ENCODE measurements at regions not wholly inside any gene's neighbourhood (a gene's known extent, or its start where the extent isn't known, plus 50 kb on each side); places are given as distances from the start of the nearest gene placed in this dataset.
"Not testable (repeated sequence)": the region's sequence is repeated elsewhere in the genome, so short reads cannot be mapped to it uniquely, and the experiment has no call there.

- H3K9ac ChIP-seq; H3K9me2 ChIP-seq; H2AFZ ChIP-seq (ENCODE audit: low read depth); DNase-seq; H3K79me2 ChIP-seq (ENCODE audit: insufficient read depth); H3K36me3 ChIP-seq (replicated peaks in 1 of 2; ENCODE audit: control insufficient read depth in 1 of 2, insufficient read depth in 2 of 2, low read length in 1 of 2); H3K27ac ChIP-seq (ENCODE audit: low read depth in 2 of 2, low read length in 1 of 2); POLR2A ChIA-PET; H3F3A ChIP-seq (replicated peaks; ENCODE audit: insufficient read depth); H4K20me1 ChIP-seq (ENCODE audit: insufficient read depth); H3K9me3 ChIP-seq; H3K27me3 ChIP-seq (ENCODE audit: insufficient read depth); CTCF ChIA-PET; H3K4me1 ChIP-seq (ENCODE audit: control insufficient read depth in 1 of 2, insufficient read depth in 2 of 2, low read depth in 1 of 2, low read length in 1 of 2); H3K4me2 ChIP-seq; H3K4me3 ChIP-seq (ENCODE audit: low read depth in 2 of 2, low read length in 1 of 2): not testable (repeated sequence)
- WGBS (ENCODE audit: low lambda C conversion rate), result 50% methylated on average over 4 of the region's 4 CpGs
Observed at GRCh38 chr3:130151555-130151954, 69.9 kb downstream of the ALG1L2 start.

GRCh38 chr3:130153247-130153646, 71.6 kb downstream of the ALG1L2 start:
- H3K79me2 ChIP-seq (ENCODE audit: insufficient read depth); H3K9ac ChIP-seq; H3K27me3 ChIP-seq (ENCODE audit: insufficient read depth); H2AFZ ChIP-seq (ENCODE audit: low read depth); H3K4me2 ChIP-seq; H3K9me2 ChIP-seq; DNase-seq; H3K27ac ChIP-seq (ENCODE audit: low read depth in 2 of 2, low read length in 1 of 2); H3F3A ChIP-seq (replicated peaks; ENCODE audit: insufficient read depth); H3K36me3 ChIP-seq (replicated peaks in 1 of 2; ENCODE audit: control insufficient read depth in 1 of 2, insufficient read depth in 2 of 2, low read length in 1 of 2); H3K4me3 ChIP-seq (ENCODE audit: low read depth in 2 of 2, low read length in 1 of 2); H3K4me1 ChIP-seq (ENCODE audit: control insufficient read depth in 1 of 2, insufficient read depth in 2 of 2, low read depth in 1 of 2, low read length in 1 of 2); H4K20me1 ChIP-seq (ENCODE audit: insufficient read depth); CTCF ChIA-PET; H3K9me3 ChIP-seq; POLR2A ChIA-PET: not testable (repeated sequence)
- WGBS (ENCODE audit: low lambda C conversion rate), result 50% methylated on average over 7 of the region's 8 CpGs

GRCh38 chr3:130155464-130155863, 73.8 kb downstream of the ALG1L2 start:
- H3K4me2 ChIP-seq; CTCF ChIA-PET; H3K27ac ChIP-seq (ENCODE audit: low read depth in 2 of 2, low read length in 1 of 2); H3K27me3 ChIP-seq (ENCODE audit: insufficient read depth); H3K9ac ChIP-seq; H4K20me1 ChIP-seq (ENCODE audit: insufficient read depth); H3K79me2 ChIP-seq (ENCODE audit: insufficient read depth); H3K4me3 ChIP-seq (ENCODE audit: low read depth in 2 of 2, low read length in 1 of 2); H3K4me1 ChIP-seq (ENCODE audit: control insufficient read depth in 1 of 2, insufficient read depth in 2 of 2, low read depth in 1 of 2, low read length in 1 of 2); H3F3A ChIP-seq (replicated peaks; ENCODE audit: insufficient read depth); H3K9me3 ChIP-seq; H3K9me2 ChIP-seq; H3K36me3 ChIP-seq (replicated peaks in 1 of 2; ENCODE audit: control insufficient read depth in 1 of 2, insufficient read depth in 2 of 2, low read length in 1 of 2); DNase-seq; POLR2A ChIA-PET; H2AFZ ChIP-seq (ENCODE audit: low read depth): not testable (repeated sequence)
- no CpG with 5 or more reads among the region's 4 CpGs for WGBS (ENCODE audit: low lambda C conversion rate)

GRCh38 chr3:130166856-130167255, 85.2 kb downstream of the ALG1L2 start:
- H3K79me2 ChIP-seq (ENCODE audit: insufficient read depth); H3K9me3 ChIP-seq; CTCF ChIA-PET; H3K4me2 ChIP-seq; H4K20me1 ChIP-seq (ENCODE audit: insufficient read depth); H3K9me2 ChIP-seq; H3K27me3 ChIP-seq (ENCODE audit: insufficient read depth); POLR2A ChIA-PET; H3K9ac ChIP-seq; H3K27ac ChIP-seq (ENCODE audit: low read depth in 2 of 2, low read length in 1 of 2); H3K4me1 ChIP-seq (ENCODE audit: control insufficient read depth in 1 of 2, insufficient read depth in 2 of 2, low read depth in 1 of 2, low read length in 1 of 2); H3K4me3 ChIP-seq (ENCODE audit: low read depth in 2 of 2, low read length in 1 of 2); H3K36me3 ChIP-seq (replicated peaks in 1 of 2; ENCODE audit: control insufficient read depth in 1 of 2, insufficient read depth in 2 of 2, low read length in 1 of 2); H3F3A ChIP-seq (replicated peaks; ENCODE audit: insufficient read depth); H2AFZ ChIP-seq (ENCODE audit: low read depth); DNase-seq: not testable (repeated sequence)
- 25% methylated on average over 3 of the region's 4 CpGs for WGBS (ENCODE audit: low lambda C conversion rate)

GRCh38 chr3:130175195-130175594, 93.6 kb downstream of the ALG1L2 start:
- H3K27ac ChIP-seq (ENCODE audit: low read depth in 2 of 2, low read length in 1 of 2); CTCF ChIA-PET; H3K4me3 ChIP-seq (ENCODE audit: low read depth in 2 of 2, low read length in 1 of 2); H3K36me3 ChIP-seq (replicated peaks in 1 of 2; ENCODE audit: control insufficient read depth in 1 of 2, insufficient read depth in 2 of 2, low read length in 1 of 2); H3K9me3 ChIP-seq; H2AFZ ChIP-seq (ENCODE audit: low read depth); H3K9me2 ChIP-seq; H3K4me1 ChIP-seq (ENCODE audit: control insufficient read depth in 1 of 2, insufficient read depth in 2 of 2, low read depth in 1 of 2, low read length in 1 of 2); H3F3A ChIP-seq (replicated peaks; ENCODE audit: insufficient read depth); POLR2A ChIA-PET; H4K20me1 ChIP-seq (ENCODE audit: insufficient read depth); H3K9ac ChIP-seq; H3K27me3 ChIP-seq (ENCODE audit: insufficient read depth); DNase-seq; H3K79me2 ChIP-seq (ENCODE audit: insufficient read depth); H3K4me2 ChIP-seq: not testable (repeated sequence)
- no CpG with 5 or more reads among the region's 4 CpGs for WGBS (ENCODE audit: low lambda C conversion rate)

- H3K79me2 ChIP-seq (ENCODE audit: insufficient read depth); H3K4me3 ChIP-seq (ENCODE audit: low read depth in 2 of 2, low read length in 1 of 2); POLR2A ChIA-PET; H2AFZ ChIP-seq (ENCODE audit: low read depth); H3K9ac ChIP-seq; CTCF ChIA-PET; H3K4me1 ChIP-seq (ENCODE audit: control insufficient read depth in 1 of 2, insufficient read depth in 2 of 2, low read depth in 1 of 2, low read length in 1 of 2); H3K9me2 ChIP-seq; H3K36me3 ChIP-seq (replicated peaks in 1 of 2; ENCODE audit: control insufficient read depth in 1 of 2, insufficient read depth in 2 of 2, low read length in 1 of 2); H4K20me1 ChIP-seq (ENCODE audit: insufficient read depth); DNase-seq; H3K9me3 ChIP-seq; H3K27ac ChIP-seq (ENCODE audit: low read depth in 2 of 2, low read length in 1 of 2); H3K4me2 ChIP-seq; H3F3A ChIP-seq (replicated peaks; ENCODE audit: insufficient read depth); H3K27me3 ChIP-seq (ENCODE audit: insufficient read depth): not testable (repeated sequence)
- 51% methylated on average over 13 of the region's 13 CpGs for WGBS (ENCODE audit: low lambda C conversion rate)
Observed at GRCh38 chr3:130176476-130177256, 95.0 kb downstream of the ALG1L2 start.

- CTCF ChIA-PET, DNase-seq: not testable (repeated sequence)
Observed at GRCh38 chr3:130178835-130179234, 97.2 kb downstream of the ALG1L2 start.

More at GRCh38 chr3:130178835-130179234, 97.2 kb downstream of the ALG1L2 start:
- H3K4me3 ChIP-seq (ENCODE audit: low read depth in 2 of 2, low read length in 1 of 2); H3K9ac ChIP-seq; H3K9me2 ChIP-seq; H3K27me3 ChIP-seq (ENCODE audit: insufficient read depth); H3K4me1 ChIP-seq (ENCODE audit: control insufficient read depth in 1 of 2, insufficient read depth in 2 of 2, low read depth in 1 of 2, low read length in 1 of 2); H3F3A ChIP-seq (replicated peaks; ENCODE audit: insufficient read depth); H4K20me1 ChIP-seq (ENCODE audit: insufficient read depth); H2AFZ ChIP-seq (ENCODE audit: low read depth); H3K79me2 ChIP-seq (ENCODE audit: insufficient read depth); POLR2A ChIA-PET; H3K36me3 ChIP-seq (replicated peaks in 1 of 2; ENCODE audit: control insufficient read depth in 1 of 2, insufficient read depth in 2 of 2, low read length in 1 of 2); H3K4me2 ChIP-seq; H3K27ac ChIP-seq (ENCODE audit: low read depth in 2 of 2, low read length in 1 of 2); H3K9me3 ChIP-seq: not testable (repeated sequence)
- WGBS (ENCODE audit: low lambda C conversion rate), result 9% methylated on average over 3 of the region's 3 CpGs

All from SK-N-SH (cell line).